ENCODE measurements at regions not wholly inside any gene's neighbourhood (a gene's known extent, or its start where the extent isn't known, plus 50 kb on each side); places are given as distances from the start of the nearest gene placed in this dataset.

- no peaks in the 10 kb centered on the region for H3K36me3 ChIP-seq (ENCODE audit: control insufficient read depth in 4 of 4, insufficient read depth in 4 of 4, low read length in 3 of 4)
- H3K9me3 ChIP-seq (ENCODE audit: control extremely low read depth in 1 of 5, control insufficient read depth in 4 of 5, insufficient read depth in 2 of 5, low read depth in 1 of 5, low read length in 4 of 5) = no peaks in the 10 kb centered on the region
- ChIA-PET CTCF (no interaction called here), POLR2A (no interaction called here)
- DNase-seq = no peak
- H3K4me1 ChIP-seq (ENCODE audit: control extremely low read depth in 1 of 4, control insufficient read depth in 4 of 4, insufficient read depth in 4 of 4, low read length in 3 of 4) = peaks cover 0 to 6% (median 0%) of the 10 kb centered on the region in 4 experiments
- H3K27ac ChIP-seq (ENCODE audit: insufficient read depth in 1 of 2, low read depth in 1 of 2, low read length in 2 of 2, poor library complexity in 1 of 2, severe bottlenecking in 2 of 2) = no peak overlapping the region
- H3K4me3 ChIP-seq (ENCODE audit: control insufficient read depth in 1 of 7, extremely low read depth in 1 of 7, insufficient read depth in 4 of 7, low read depth in 2 of 7, low read length in 6 of 7) = no peak overlapping the region
- H3K27me3 ChIP-seq (replicated peaks in 2 of 5; ENCODE audit: control insufficient read depth in 4 of 5, insufficient read depth in 5 of 5, low read length in 4 of 5) = no peaks in the 10 kb centered on the region
These were observed 77.2 kb upstream of the TMEM106B start for GRCh38 chr7:12133865-12134264.

- no peaks in the 10 kb centered on the region for H3K9me3 ChIP-seq (ENCODE audit: control extremely low read depth in 1 of 5, control insufficient read depth in 4 of 5, insufficient read depth in 2 of 5, low read depth in 1 of 5, low read length in 4 of 5)
- H3K4me3 ChIP-seq (ENCODE audit: control insufficient read depth in 1 of 7, extremely low read depth in 1 of 7, insufficient read depth in 4 of 7, low read depth in 2 of 7, low read length in 6 of 7) = no peak overlapping the region
- no peak overlapping the region for H3K27ac ChIP-seq (ENCODE audit: insufficient read depth in 1 of 2, low read depth in 1 of 2, low read length in 2 of 2, poor library complexity in 1 of 2, severe bottlenecking in 2 of 2)
- H3K27me3 ChIP-seq (replicated peaks in 2 of 5; ENCODE audit: control insufficient read depth in 4 of 5, insufficient read depth in 5 of 5, low read length in 4 of 5) = no peaks in the 10 kb centered on the region
- no peaks in the 10 kb centered on the region for H3K4me1 ChIP-seq (ENCODE audit: control extremely low read depth in 1 of 4, control insufficient read depth in 4 of 4, insufficient read depth in 4 of 4, low read length in 3 of 4)
- no peaks in the 10 kb centered on the region for H3K36me3 ChIP-seq (ENCODE audit: control insufficient read depth in 4 of 4, insufficient read depth in 4 of 4, low read length in 3 of 4)
- POLR2A ChIA-PET = no interaction called here
- CTCF ChIA-PET = no interaction called here
- DNase-seq = no peak
These were observed 74.6 kb upstream of the TMEM106B start for GRCh38 chr7:12136523-12136922.

GRCh38 chr7:12137283-12137682 is 73.8 kb upstream of the TMEM106B start:
- Histone ChIP-seq H3K9me3 (ENCODE audit: control extremely low read depth in 1 of 5, control insufficient read depth in 4 of 5, insufficient read depth in 2 of 5, low read depth in 1 of 5, low read length in 4 of 5) (no peaks in the 10 kb centered on the region), H3K4me3 (ENCODE audit: control insufficient read depth in 1 of 7, extremely low read depth in 1 of 7, insufficient read depth in 4 of 7, low read depth in 2 of 7, low read length in 6 of 7) (no peak overlapping the region), H3K27me3 (replicated peaks in 2 of 5; ENCODE audit: control insufficient read depth in 4 of 5, insufficient read depth in 5 of 5, low read length in 4 of 5) (no peaks in the 10 kb centered on the region), H3K4me1 (ENCODE audit: control extremely low read depth in 1 of 4, control insufficient read depth in 4 of 4, insufficient read depth in 4 of 4, low read length in 3 of 4) (no peaks in the 10 kb centered on the region), H3K27ac (ENCODE audit: insufficient read depth in 1 of 2, low read depth in 1 of 2, low read length in 2 of 2, poor library complexity in 1 of 2, severe bottlenecking in 2 of 2) (no peak overlapping the region), H3K36me3 (ENCODE audit: control insufficient read depth in 4 of 4, insufficient read depth in 4 of 4, low read length in 3 of 4) (no peaks in the 10 kb centered on the region)
- ChIA-PET CTCF (no interaction called here), POLR2A (no interaction called here)
- no peak for DNase-seq
- no CpG with 5 or more reads among the region's 1 CpG for WGBS (ENCODE audit: insufficient coverage)

- CTCF ChIA-PET = no interaction called here
These were observed 72.7 kb upstream of the TMEM106B start for GRCh38 chr7:12138421-12138820.

GRCh38 chr7:12139416-12139815 is 71.7 kb upstream of the TMEM106B start:
- Histone ChIP-seq H3K9me3 (ENCODE audit: control extremely low read depth in 1 of 5, control insufficient read depth in 4 of 5, insufficient read depth in 2 of 5, low read depth in 1 of 5, low read length in 4 of 5) (no peaks in the 10 kb centered on the region), H3K36me3 (ENCODE audit: control insufficient read depth in 4 of 4, insufficient read depth in 4 of 4, low read length in 3 of 4) (no peaks in the 10 kb centered on the region), H3K27ac (ENCODE audit: insufficient read depth in 1 of 2, low read depth in 1 of 2, low read length in 2 of 2, poor library complexity in 1 of 2, severe bottlenecking in 2 of 2) (no peak overlapping the region), H3K4me1 (ENCODE audit: control extremely low read depth in 1 of 4, control insufficient read depth in 4 of 4, insufficient read depth in 4 of 4, low read length in 3 of 4) (no peaks in the 10 kb centered on the region), H3K27me3 (replicated peaks in 2 of 5; ENCODE audit: control insufficient read depth in 4 of 5, insufficient read depth in 5 of 5, low read length in 4 of 5) (no peaks in the 10 kb centered on the region), H3K4me3 (ENCODE audit: control insufficient read depth in 1 of 7, extremely low read depth in 1 of 7, insufficient read depth in 4 of 7, low read depth in 2 of 7, low read length in 6 of 7) (no peak overlapping the region)
- WGBS (ENCODE audit: insufficient coverage) = 80% methylated on average over 1 of the region's 6 CpGs
- ChIA-PET POLR2A (no interaction called here), CTCF (no interaction called here)
- no peak for DNase-seq

More at GRCh38 chr7:12138421-12138820, 72.7 kb upstream of the TMEM106B start:
- 92% methylated on average over 4 of the region's 4 CpGs for WGBS (ENCODE audit: insufficient coverage)
- no peak overlapping the region for H3K27ac ChIP-seq (ENCODE audit: insufficient read depth in 1 of 2, low read depth in 1 of 2, low read length in 2 of 2, poor library complexity in 1 of 2, severe bottlenecking in 2 of 2)
- no peak for DNase-seq
- no peaks in the 10 kb centered on the region for H3K4me1 ChIP-seq (ENCODE audit: control extremely low read depth in 1 of 4, control insufficient read depth in 4 of 4, insufficient read depth in 4 of 4, low read length in 3 of 4)
- H3K9me3 ChIP-seq (ENCODE audit: control extremely low read depth in 1 of 5, control insufficient read depth in 4 of 5, insufficient read depth in 2 of 5, low read depth in 1 of 5, low read length in 4 of 5) = no peaks in the 10 kb centered on the region
- no peaks in the 10 kb centered on the region for H3K36me3 ChIP-seq (ENCODE audit: control insufficient read depth in 4 of 4, insufficient read depth in 4 of 4, low read length in 3 of 4)
- H3K4me3 ChIP-seq (ENCODE audit: control insufficient read depth in 1 of 7, extremely low read depth in 1 of 7, insufficient read depth in 4 of 7, low read depth in 2 of 7, low read length in 6 of 7) = no peak overlapping the region
- H3K27me3 ChIP-seq (replicated peaks in 2 of 5; ENCODE audit: control insufficient read depth in 4 of 5, insufficient read depth in 5 of 5, low read length in 4 of 5) = no peaks in the 10 kb centered on the region
- POLR2A ChIA-PET = no interaction called here

- Histone ChIP-seq H3K27ac (ENCODE audit: insufficient read depth in 1 of 2, low read depth in 1 of 2, low read length in 2 of 2, poor library complexity in 1 of 2, severe bottlenecking in 2 of 2) (no peak overlapping the region), H3K4me1 (ENCODE audit: control extremely low read depth in 1 of 4, control insufficient read depth in 4 of 4, insufficient read depth in 4 of 4, low read length in 3 of 4) (no peaks in the 10 kb centered on the region), H3K4me3 (ENCODE audit: control insufficient read depth in 1 of 7, extremely low read depth in 1 of 7, insufficient read depth in 4 of 7, low read depth in 2 of 7, low read length in 6 of 7) (no peak overlapping the region), H3K9me3 (ENCODE audit: control extremely low read depth in 1 of 5, control insufficient read depth in 4 of 5, insufficient read depth in 2 of 5, low read depth in 1 of 5, low read length in 4 of 5) (no peaks in the 10 kb centered on the region), H3K27me3 (replicated peaks in 2 of 5; ENCODE audit: control insufficient read depth in 4 of 5, insufficient read depth in 5 of 5, low read length in 4 of 5) (peaks cover 0 to 3% (median 0%) of the 10 kb centered on the region in 5 experiments), H3K36me3 (ENCODE audit: control insufficient read depth in 4 of 4, insufficient read depth in 4 of 4, low read length in 3 of 4) (no peaks in the 10 kb centered on the region)
- WGBS (ENCODE audit: insufficient coverage) = 71% methylated on average over 1 of the region's 2 CpGs
- ChIA-PET CTCF (no interaction called here), POLR2A (no interaction called here)
- no peak for DNase-seq
These were observed 64.3 kb upstream of the TMEM106B start for GRCh38 chr7:12146813-12147212.

- H3K36me3 ChIP-seq (ENCODE audit: control insufficient read depth in 4 of 4, insufficient read depth in 4 of 4, low read length in 3 of 4) = no peaks in the 10 kb centered on the region
- H3K4me1 ChIP-seq (ENCODE audit: control extremely low read depth in 1 of 4, control insufficient read depth in 4 of 4, insufficient read depth in 4 of 4, low read length in 3 of 4) = no peaks in the 10 kb centered on the region
- no peak overlapping the region for H3K27ac ChIP-seq (ENCODE audit: insufficient read depth in 1 of 2, low read depth in 1 of 2, low read length in 2 of 2, poor library complexity in 1 of 2, severe bottlenecking in 2 of 2)
- ChIA-PET CTCF (no interaction called here), POLR2A (no interaction called here)
- 100% methylated on average over 2 of the region's 5 CpGs for WGBS (ENCODE audit: insufficient coverage)
- H3K9me3 ChIP-seq (ENCODE audit: control extremely low read depth in 1 of 5, control insufficient read depth in 4 of 5, insufficient read depth in 2 of 5, low read depth in 1 of 5, low read length in 4 of 5) = no peaks in the 10 kb centered on the region
- no peaks in the 10 kb centered on the region for H3K27me3 ChIP-seq (replicated peaks in 2 of 5; ENCODE audit: control insufficient read depth in 4 of 5, insufficient read depth in 5 of 5, low read length in 4 of 5)
- no peak overlapping the region for H3K4me3 ChIP-seq (ENCODE audit: control insufficient read depth in 1 of 7, extremely low read depth in 1 of 7, insufficient read depth in 4 of 7, low read depth in 2 of 7, low read length in 6 of 7)
- no peak for DNase-seq
These were observed 58.7 kb upstream of the TMEM106B start for GRCh38 chr7:12152196-12152918.
